CD8-positive, alpha-beta memory T cell (primary cell): ENCODE measurements at regions not wholly inside any gene's neighbourhood (a gene's known extent, or its start where the extent isn't known, plus 50 kb on each side); places are given as distances from the start of the nearest gene placed in this dataset.
A peak's percentile ranks its signal among the peaks of the same experiment; 100 is the strongest.

Source experiments
- CTCF ChIA-PET: fragments of 350-600 bp; sonication (Branson Sonifier 250); formaldehyde crosslinking; loops from one replicate; lab custom pipeline; 2021; ENCODE audit warnings: antibody characterized with exemption; lab: Charles Lee
- POLR2A ChIA-PET: fragments of 350-600 bp; sonication (Branson Sonifier 250); formaldehyde crosslinking; loops from one replicate; lab custom pipeline; 2021; ENCODE audit warnings: antibody characterized with exemption; lab: Charles Lee
- DNase-seq, 5 donors: peaks; one replicate each; pipeline versions ENCODE4 v3.0.0 to v3.0.0-alpha.2; 2020 to 2022; ENCODE audit warnings: mixed read lengths in 1 of 5
- H3K27ac ChIP-seq: one replicate; pipeline ENCODE4 v1.7.0; 2013; ENCODE audit warnings: low read depth, mild to moderate bottlenecking, low read length, moderate library complexity
- H3K27me3 ChIP-seq: 2 replicates; pipeline ENCODE4 v1.7.0; 2013; ENCODE audit warnings: low read length, mild to moderate bottlenecking; ENCODE audit not compliant: insufficient read depth, poor library complexity, severe bottlenecking
- H3K36me3 ChIP-seq: 2 replicates; pipeline ENCODE4 v1.7.0; 2013; ENCODE audit warnings: mild to moderate bottlenecking, low read length, moderate library complexity; ENCODE audit not compliant: insufficient read depth
- H3K4me1 ChIP-seq: 2 replicates; pipeline ENCODE4 v1.7.0; 2013; ENCODE audit warnings: mild to moderate bottlenecking, low read length, moderate library complexity; ENCODE audit not compliant: insufficient read depth
- H3K4me3 ChIP-seq: 2 replicates; pipeline ENCODE4 v1.7.0; 2013; ENCODE audit warnings: mild to moderate bottlenecking, low read length
- H3K9me3 ChIP-seq: 2 replicates; pipeline ENCODE4 v1.7.0; 2013; ENCODE audit warnings: mild to moderate bottlenecking, low read length
- H3K27ac Mint-ChIP-seq, 8 donors: one replicate each; pipeline ENCODE4 v1.8.0; 2020 to 2021; ENCODE audit warnings: mixed read lengths in 8 of 8, mild to moderate bottlenecking in 6 of 8, inconsistent platforms in 3 of 8, moderate library complexity in 3 of 8
- H3K27me3 Mint-ChIP-seq, 2 donors: one replicate each; pipeline ENCODE4 v1.8.0; 2020 to 2021; ENCODE audit warnings: mixed read lengths in 2 of 2, mild to moderate bottlenecking in 1 of 2, moderate library complexity in 1 of 2
- H3K36me3 Mint-ChIP-seq, 3 donors: one replicate each; pipeline ENCODE4 v1.8.0; 2020 to 2021; ENCODE audit warnings: mixed read lengths in 3 of 3, inconsistent platforms in 1 of 3, mild to moderate bottlenecking in 1 of 3
- H3K4me1 Mint-ChIP-seq, 3 donors: one replicate each; pipeline ENCODE4 v1.8.0; 2020 to 2021; ENCODE audit warnings: mixed read lengths in 3 of 3, inconsistent platforms in 1 of 3, mild to moderate bottlenecking in 1 of 3
- H3K4me3 Mint-ChIP-seq, 7 donors: one replicate each; pipeline ENCODE4 v1.8.0; 2020 to 2021; ENCODE audit warnings: mixed read lengths in 7 of 7, mild to moderate bottlenecking in 6 of 7, moderate library complexity in 4 of 7, inconsistent platforms in 2 of 7
- H3K9me3 Mint-ChIP-seq, 5 donors: one replicate each; pipeline ENCODE4 v1.8.0; 2020 to 2022; ENCODE audit warnings: mixed read lengths in 5 of 5, mild to moderate bottlenecking in 3 of 5, moderate library complexity in 2 of 5, inconsistent platforms in 1 of 5

- H3K36me3 Mint-ChIP-seq = no peaks in the 10 kb centered on the region
- H3K27ac ChIP-seq = no peak overlapping the region
- peaks cover 2 to 3% of the 10 kb centered on the region in 2 donors for H3K27me3 Mint-ChIP-seq
- H3K9me3 ChIP-seq = no peaks in the 10 kb centered on the region
- no peaks in the 10 kb centered on the region for H3K4me1 Mint-ChIP-seq
- no peak overlapping the region for H3K4me3 ChIP-seq
- no peaks in the 10 kb centered on the region for H3K4me1 ChIP-seq
- H3K36me3 ChIP-seq = no peaks in the 10 kb centered on the region
- ChIA-PET POLR2A (no interaction called here), CTCF (no interaction called here)
- H3K27me3 ChIP-seq = no peaks in the 10 kb centered on the region
- DNase-seq = no peak
- no peaks in the 10 kb centered on the region for H3K9me3 Mint-ChIP-seq
- H3K27ac Mint-ChIP-seq = no peak overlapping the region
- no peak overlapping the region for H3K4me3 Mint-ChIP-seq
Observed at GRCh38 chr13:59494560-59494970, 669.2 kb downstream of the DIAPH3 start.

DNA sequence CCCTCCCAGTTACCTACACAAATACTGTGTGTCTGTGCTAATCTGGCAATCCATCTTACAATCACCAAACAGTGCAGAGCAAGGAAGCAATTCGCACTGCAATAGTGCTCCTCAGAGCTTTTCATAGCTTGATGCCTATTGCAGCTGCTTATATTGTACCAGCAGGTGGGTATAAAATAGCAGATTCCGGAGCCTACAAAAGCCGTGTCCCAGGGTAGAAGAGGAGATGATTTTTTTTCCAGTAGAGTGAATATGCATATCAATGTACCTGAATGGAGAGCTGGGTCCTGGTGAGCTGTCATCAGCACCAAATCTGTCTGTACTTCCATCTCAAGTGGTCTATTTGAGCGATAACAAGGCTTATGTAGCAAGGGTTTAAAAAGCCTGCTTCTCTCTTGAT is 668.4 kb downstream of the DIAPH3 start:
- Mint-ChIP-seq H3K9me3 (peaks cover 0 to 1% (median 0%) of the 10 kb centered on the region in 5 donors), H3K4me3 (no peak overlapping the region), H3K36me3 (no peaks in the 10 kb centered on the region), H3K27ac (no peak overlapping the region), H3K27me3 (peaks cover 0 to 4% of the 10 kb centered on the region in 2 donors), H3K4me1 (no peaks in the 10 kb centered on the region)
- no peaks in the 10 kb centered on the region for H3K9me3 ChIP-seq
- no peak overlapping the region for H3K27ac ChIP-seq
- no peak for DNase-seq
- H3K27me3 ChIP-seq = no peaks in the 10 kb centered on the region
- H3K36me3 ChIP-seq = no peaks in the 10 kb centered on the region
- POLR2A ChIA-PET = no interaction called here
- H3K4me3 ChIP-seq = no peak overlapping the region
- CTCF ChIA-PET = no interaction called here
- no peaks in the 10 kb centered on the region for H3K4me1 ChIP-seq

- Histone ChIP-seq H3K27ac (no peak overlapping the region), H3K36me3 (no peaks in the 10 kb centered on the region), H3K27me3 (no peaks in the 10 kb centered on the region), H3K4me3 (no peak overlapping the region), H3K9me3 (no peaks in the 10 kb centered on the region), H3K4me1 (no peaks in the 10 kb centered on the region)
- Mint-ChIP-seq H3K36me3 (no peaks in the 10 kb centered on the region), H3K4me1 (no peaks in the 10 kb centered on the region), H3K4me3 (no peak overlapping the region), H3K9me3 (peaks cover 0 to 2% (median 0%) of the 10 kb centered on the region in 5 donors), H3K27ac (no peak overlapping the region), H3K27me3 (peaks cover 0 to 4% of the 10 kb centered on the region in 2 donors)
- no peak for DNase-seq
- POLR2A ChIA-PET = no interaction called here
- CTCF ChIA-PET = no interaction called here
Observed at GRCh38 chr13:59495936-59496512, 667.7 kb downstream of the DIAPH3 start.

DNA sequence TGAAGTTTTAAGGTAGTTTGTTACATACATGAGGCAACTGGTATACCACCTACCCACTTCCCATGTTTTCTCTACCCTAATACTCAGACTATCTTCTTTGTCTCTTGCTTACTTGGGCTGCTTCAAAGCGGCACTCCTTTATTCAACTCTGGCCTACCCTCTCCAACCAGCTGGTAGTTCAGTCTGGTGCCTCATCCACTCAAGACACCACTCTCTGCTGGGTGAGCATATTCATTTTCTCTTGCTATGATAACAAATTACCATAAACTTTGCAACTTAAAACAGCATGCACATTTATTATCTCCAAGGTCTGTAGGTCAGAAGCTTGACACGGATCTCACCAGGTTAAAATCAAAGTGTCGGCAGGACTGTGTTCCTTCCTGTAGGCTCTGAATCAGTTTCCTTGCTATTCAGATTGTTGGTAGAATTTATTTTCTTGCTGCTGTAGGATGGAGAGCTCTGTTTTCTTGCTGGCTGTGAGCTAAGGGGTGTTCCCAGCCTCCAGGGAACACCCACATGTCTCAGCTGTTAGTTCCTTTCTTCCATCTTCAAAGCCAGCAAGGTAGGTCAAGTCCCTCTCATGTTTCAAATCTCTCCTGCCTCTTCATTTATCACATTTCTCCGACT is 666.0 kb downstream of the DIAPH3 start:
- no peaks in the 10 kb centered on the region for H3K9me3 ChIP-seq
- no peaks in the 10 kb centered on the region for H3K36me3 ChIP-seq
- Mint-ChIP-seq H3K36me3 (no peaks in the 10 kb centered on the region), H3K4me3 (no peak overlapping the region), H3K27ac (peak overlapping the region in 1 of 8 donors; percentile 75), H3K9me3 (peaks cover 0 to 2% (median 0%) of the 10 kb centered on the region in 5 donors), H3K27me3 (peaks cover 0 to 4% of the 10 kb centered on the region in 2 donors), H3K4me1 (no peaks in the 10 kb centered on the region)
- CTCF ChIA-PET = interaction anchor here (0.7 to 1.4 kb wide), 2 partner anchors 89 to 872 kb away, joined by 3 read pairs; no protein-coding TSS in a partner anchor
- no peaks in the 10 kb centered on the region for H3K4me1 ChIP-seq
- DNase-seq = no peak
- H3K4me3 ChIP-seq = no peak overlapping the region
- POLR2A ChIA-PET = no interaction called here
- no peak overlapping the region for H3K27ac ChIP-seq
- no peaks in the 10 kb centered on the region for H3K27me3 ChIP-seq

DNA sequence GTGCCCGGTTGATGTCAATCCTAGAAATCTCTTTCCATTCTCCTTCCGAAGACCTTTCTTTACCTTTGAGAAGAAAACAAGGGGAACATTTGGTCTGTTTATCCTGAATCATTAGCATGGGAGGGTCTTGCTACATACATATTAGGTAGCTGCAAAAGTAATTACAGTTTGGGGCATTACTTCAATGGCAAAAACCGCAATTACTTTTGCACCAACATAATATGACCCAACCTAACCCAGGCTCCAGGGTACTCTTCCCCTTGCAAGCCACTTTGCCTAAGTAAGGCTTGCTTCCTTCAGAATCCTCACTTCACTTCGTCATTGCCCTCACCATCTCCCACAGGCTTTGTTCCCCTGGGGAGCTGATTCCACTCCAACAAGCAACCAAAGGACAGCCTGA is 662.7 kb downstream of the DIAPH3 start:
- Mint-ChIP-seq H3K27ac (no peak overlapping the region), H3K4me1 (no peaks in the 10 kb centered on the region), H3K36me3 (no peaks in the 10 kb centered on the region), H3K4me3 (no peak overlapping the region), H3K27me3 (peaks cover 4 to 6% of the 10 kb centered on the region in 2 donors), H3K9me3 (peaks cover 0 to 2% (median 0%) of the 10 kb centered on the region in 5 donors)
- H3K4me3 ChIP-seq = no peak overlapping the region
- no peak for DNase-seq
- CTCF ChIA-PET = no interaction called here
- POLR2A ChIA-PET = no interaction called here
- no peak overlapping the region for H3K27ac ChIP-seq
- no peaks in the 10 kb centered on the region for H3K4me1 ChIP-seq
- no peaks in the 10 kb centered on the region for H3K27me3 ChIP-seq
- no peaks in the 10 kb centered on the region for H3K9me3 ChIP-seq
- H3K36me3 ChIP-seq = no peaks in the 10 kb centered on the region

DNA sequence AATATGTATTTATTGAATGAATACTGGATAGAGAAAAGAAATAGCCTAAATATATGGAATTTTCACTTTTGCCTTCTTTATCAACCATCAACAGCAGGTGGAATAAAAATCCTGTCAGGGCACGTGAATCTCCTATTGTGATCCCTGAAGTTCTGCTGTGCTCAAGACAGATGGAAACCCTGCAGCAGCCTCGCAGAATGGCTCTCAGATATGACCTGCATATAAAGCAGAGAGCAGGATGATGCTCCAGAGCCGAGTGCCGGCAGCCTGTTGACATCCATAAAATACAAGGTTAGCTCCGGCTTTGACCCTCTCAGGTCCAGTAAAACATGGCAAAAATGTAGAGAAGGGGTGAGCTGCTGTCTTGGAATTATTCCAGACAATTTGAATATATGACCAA is 659.3 kb downstream of the DIAPH3 start:
- Mint-ChIP-seq H3K4me3 (no peak overlapping the region), H3K27ac (no peak overlapping the region), H3K36me3 (no peaks in the 10 kb centered on the region), H3K27me3 (peaks cover 3 to 6% of the 10 kb centered on the region in 2 donors), H3K9me3 (peaks cover 0 to 2% (median 0%) of the 10 kb centered on the region in 5 donors), H3K4me1 (no peaks in the 10 kb centered on the region)
- Histone ChIP-seq H3K9me3 (no peaks in the 10 kb centered on the region), H3K36me3 (no peaks in the 10 kb centered on the region), H3K27me3 (no peaks in the 10 kb centered on the region), H3K4me3 (no peak overlapping the region), H3K4me1 (no peaks in the 10 kb centered on the region), H3K27ac (no peak overlapping the region)
- POLR2A ChIA-PET = no interaction called here
- no peak for DNase-seq
- CTCF ChIA-PET = no interaction called here

DNA sequence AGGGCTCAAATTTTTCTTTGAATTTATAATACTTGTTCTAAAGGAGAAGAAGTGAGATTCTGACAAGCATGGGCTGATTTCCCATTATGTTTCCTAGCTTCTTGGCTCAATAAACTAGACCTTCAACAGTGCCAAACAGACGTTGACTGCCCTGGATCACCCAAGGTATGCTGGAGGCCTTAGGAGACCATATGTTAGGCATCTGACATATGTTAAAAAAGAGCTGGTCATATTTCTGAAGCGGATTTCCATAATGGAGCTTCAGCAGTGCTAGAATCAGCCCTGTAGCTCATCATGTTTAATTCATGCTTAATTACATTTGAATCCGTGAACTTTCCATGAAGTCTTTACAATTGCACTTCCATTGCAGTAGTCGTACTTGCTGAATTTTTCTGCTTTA is 653.3 kb downstream of the DIAPH3 start:
- H3K4me1 ChIP-seq = no peaks in the 10 kb centered on the region
- H3K36me3 Mint-ChIP-seq = no peaks in the 10 kb centered on the region
- H3K4me1 Mint-ChIP-seq = no peaks in the 10 kb centered on the region
- ChIA-PET CTCF (no interaction called here), POLR2A (no interaction called here)
- no peak overlapping the region for H3K27ac Mint-ChIP-seq
- no peak overlapping the region for H3K4me3 Mint-ChIP-seq
- no peaks in the 10 kb centered on the region for H3K27me3 ChIP-seq
- H3K36me3 ChIP-seq = no peaks in the 10 kb centered on the region
- H3K9me3 ChIP-seq = no peaks in the 10 kb centered on the region
- no peaks in the 10 kb centered on the region for H3K27me3 Mint-ChIP-seq
- DNase-seq = no peak
- H3K27ac ChIP-seq = no peak overlapping the region
- H3K4me3 ChIP-seq = no peak overlapping the region
- H3K9me3 Mint-ChIP-seq = no peaks in the 10 kb centered on the region

DNA sequence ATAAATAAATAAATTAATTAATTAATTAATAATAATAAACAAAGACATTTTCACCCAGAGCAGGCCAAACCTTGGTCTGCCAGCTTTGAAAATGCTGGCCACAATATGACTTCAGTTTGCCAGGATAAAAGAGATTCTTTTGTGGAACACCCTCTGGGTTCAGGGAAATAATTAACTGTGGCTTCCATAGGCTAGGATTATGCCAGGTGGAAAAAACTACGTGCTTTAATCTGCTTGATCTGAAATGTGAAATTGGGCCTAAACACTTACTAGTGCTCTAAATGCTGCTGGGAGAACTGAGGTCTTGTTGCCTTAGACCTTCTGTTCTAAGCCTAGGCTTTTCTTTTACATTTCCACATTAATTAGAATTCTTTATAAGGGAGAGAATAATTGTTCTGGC is 650.0 kb downstream of the DIAPH3 start:
- no peak overlapping the region for H3K4me3 Mint-ChIP-seq
- CTCF ChIA-PET = no interaction called here
- H3K27me3 Mint-ChIP-seq = no peaks in the 10 kb centered on the region

More for the DNA sequence above, 650.0 kb downstream of the DIAPH3 start:
- no peaks in the 10 kb centered on the region for H3K36me3 ChIP-seq
- Mint-ChIP-seq H3K36me3 (no peaks in the 10 kb centered on the region), H3K27ac (no peak overlapping the region), H3K4me1 (no peaks in the 10 kb centered on the region), H3K9me3 (no peaks in the 10 kb centered on the region)
- no peak for DNase-seq
- no peaks in the 10 kb centered on the region for H3K27me3 ChIP-seq
- no peak overlapping the region for H3K4me3 ChIP-seq
- no peaks in the 10 kb centered on the region for H3K4me1 ChIP-seq
- H3K27ac ChIP-seq = no peak overlapping the region
- POLR2A ChIA-PET = no interaction called here
- H3K9me3 ChIP-seq = no peaks in the 10 kb centered on the region
